Tibial nerve (tissue), 4 donors: ENCODE measurements at regions not wholly inside any gene's neighbourhood (a gene's known extent, or its start where the extent isn't known, plus 50 kb on each side); places are given as distances from the start of the nearest gene placed in this dataset.

Experiments
- CTCF ChIP-seq, 5 experiments: fragments of 200-600 bp in 3 of 5; fragments of 450-650 bp in 2 of 5; sonication (generic) in 3 of 5; IDR thresholded peaks; one replicate each; pipeline ENCODE4 v1.5.1; 2016 to 2019; ENCODE audit warnings: antibody characterized with exemption in 5 of 5, mild to moderate bottlenecking in 3 of 5, moderate library complexity in 2 of 5
- EP300 ChIP-seq, 2 donors: sonication (generic); formaldehyde crosslinking; IDR thresholded peaks; one replicate each; pipeline ENCODE4 v1.6.1; 2017; ENCODE audit warnings: antibody characterized with exemption in 2 of 2, mild to moderate bottlenecking in 1 of 2
- POLR2A ChIP-seq, 2 donors: fragments of 450-650 bp; IDR thresholded peaks; one replicate each; pipeline ENCODE4 v1.6.1; 2017; ENCODE audit warnings: antibody characterized with exemption in 2 of 2, mild to moderate bottlenecking in 2 of 2, moderate library complexity in 2 of 2

GRCh38 chrX:125544031-125544660 lies 224.5 kb downstream of the TEX13C start:
- TF ChIP-seq CTCF (IDR thresholded peaks at IDR 0.05), result no peak
- no peak for TF ChIP-seq POLR2A (IDR thresholded peaks at IDR 0.05)
- no peak for TF ChIP-seq EP300 (IDR thresholded peaks at IDR 0.05)
